ENCODE measurements at regions not wholly inside any gene's neighbourhood (a gene's known extent, or its start where the extent isn't known, plus 50 kb on each side); places are given as distances from the start of the nearest gene placed in this dataset.

DNA sequence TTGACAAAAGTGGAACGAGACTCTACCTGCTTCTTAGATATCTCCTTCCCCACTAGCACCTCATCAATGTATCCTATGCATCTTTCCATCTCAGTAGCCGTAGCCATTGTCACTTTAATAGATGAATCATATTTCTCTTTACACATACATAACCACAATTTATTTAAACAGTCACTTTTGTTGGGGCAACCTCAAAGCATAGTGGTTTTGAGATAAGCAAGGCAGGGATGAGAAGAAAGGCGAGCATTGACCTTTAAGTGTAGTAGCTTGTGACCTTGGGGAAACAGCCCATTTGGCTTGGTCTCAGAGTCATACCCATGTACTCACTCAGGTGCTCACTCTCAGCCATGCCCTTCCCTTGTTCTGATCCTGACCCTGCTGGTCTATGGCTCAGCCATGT is 260.1 kb downstream of the C1orf94 start:
- Histone ChIP-seq H3K27ac (ENCODE audit: poor library complexity, severe bottlenecking) (no peak overlapping the region), H3K36me3 (ENCODE audit: low read depth) (no peaks in the 10 kb centered on the region), H3K4me1 (ENCODE audit: insufficient read depth, poor library complexity, severe bottlenecking) (no peaks in the 10 kb centered on the region), H3K4me3 (ENCODE audit: severe bottlenecking) (no peak overlapping the region), H3K27me3 (ENCODE audit: insufficient read depth, poor library complexity, severe bottlenecking) (peaks cover 3% of the 10 kb centered on the region), H3K9me3 (ENCODE audit: severe bottlenecking) (peaks cover 2% of the 10 kb centered on the region)
- no peak for ATAC-seq (ENCODE audit: low read depth)
- TF ChIP-seq, protein P1, sequence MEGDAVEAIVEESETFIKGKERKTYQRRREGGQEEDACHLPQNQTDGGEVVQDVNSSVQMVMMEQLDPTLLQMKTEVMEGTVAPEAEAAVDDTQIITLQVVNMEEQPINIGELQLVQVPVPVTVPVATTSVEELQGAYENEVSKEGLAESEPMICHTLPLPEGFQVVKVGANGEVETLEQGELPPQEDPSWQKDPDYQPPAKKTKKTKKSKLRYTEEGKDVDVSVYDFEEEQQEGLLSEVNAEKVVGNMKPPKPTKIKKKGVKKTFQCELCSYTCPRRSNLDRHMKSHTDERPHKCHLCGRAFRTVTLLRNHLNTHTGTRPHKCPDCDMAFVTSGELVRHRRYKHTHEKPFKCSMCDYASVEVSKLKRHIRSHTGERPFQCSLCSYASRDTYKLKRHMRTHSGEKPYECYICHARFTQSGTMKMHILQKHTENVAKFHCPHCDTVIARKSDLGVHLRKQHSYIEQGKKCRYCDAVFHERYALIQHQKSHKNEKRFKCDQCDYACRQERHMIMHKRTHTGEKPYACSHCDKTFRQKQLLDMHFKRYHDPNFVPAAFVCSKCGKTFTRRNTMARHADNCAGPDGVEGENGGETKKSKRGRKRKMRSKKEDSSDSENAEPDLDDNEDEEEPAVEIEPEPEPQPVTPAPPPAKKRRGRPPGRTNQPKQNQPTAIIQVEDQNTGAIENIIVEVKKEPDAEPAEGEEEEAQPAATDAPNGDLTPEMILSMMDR (IDR thresholded peaks at IDR 0.05; ENCODE audit: poor library complexity, severe bottlenecking) = no peak
- no peak for DNase-seq (ENCODE audit: low spot score)

- no peak overlapping the region for H3K27ac ChIP-seq (ENCODE audit: poor library complexity, severe bottlenecking)
- TF ChIP-seq, protein P1 (IDR thresholded peaks at IDR 0.05; ENCODE audit: poor library complexity, severe bottlenecking) = no peak
Measured at GRCh38 chr1:34441259-34442069, 264.8 kb downstream of the C1orf94 start.

DNA sequence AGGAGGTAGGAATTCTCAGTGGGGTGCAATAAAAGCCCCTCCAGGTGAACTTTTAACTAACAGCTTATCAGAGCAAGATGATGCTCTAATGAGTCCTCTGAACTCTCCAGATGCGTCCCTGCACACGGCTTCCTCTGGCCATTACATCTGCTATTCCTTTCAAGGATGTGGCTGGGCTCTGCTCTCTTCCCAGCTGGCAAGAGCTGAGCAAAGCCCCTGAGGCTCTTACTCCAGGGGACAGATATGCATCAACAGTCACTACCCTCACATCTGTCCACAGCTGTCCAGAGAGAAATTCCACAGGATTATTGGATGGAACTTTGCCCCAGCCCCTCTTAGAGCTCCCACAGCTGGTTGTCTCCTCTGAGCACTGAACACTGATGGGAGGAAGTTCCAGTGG is 267.8 kb downstream of the C1orf94 start:
- Histone ChIP-seq H3K4me3 (ENCODE audit: severe bottlenecking) (no peak overlapping the region), H3K27me3 (ENCODE audit: insufficient read depth, poor library complexity, severe bottlenecking) (no peaks in the 10 kb centered on the region), H3K36me3 (ENCODE audit: low read depth) (no peaks in the 10 kb centered on the region), H3K27ac (ENCODE audit: poor library complexity, severe bottlenecking) (no peak overlapping the region), H3K9me3 (ENCODE audit: severe bottlenecking) (peaks cover 2% of the 10 kb centered on the region), H3K4me1 (ENCODE audit: insufficient read depth, poor library complexity, severe bottlenecking) (no peaks in the 10 kb centered on the region)
- TF ChIP-seq, protein P1 (IDR thresholded peaks at IDR 0.05; ENCODE audit: poor library complexity, severe bottlenecking) = no peak
- no peak for ATAC-seq (ENCODE audit: low read depth)
- DNase-seq (ENCODE audit: low spot score) = no peak

More at GRCh38 chr1:34441259-34442069, 264.8 kb downstream of the C1orf94 start:
- H3K4me3 ChIP-seq (ENCODE audit: severe bottlenecking) = no peak overlapping the region
- H3K4me1 ChIP-seq (ENCODE audit: insufficient read depth, poor library complexity, severe bottlenecking) = no peaks in the 10 kb centered on the region
- no peaks in the 10 kb centered on the region for H3K36me3 ChIP-seq (ENCODE audit: low read depth)
- ATAC-seq (ENCODE audit: low read depth) = no peak
- peaks cover 3% of the 10 kb centered on the region for H3K27me3 ChIP-seq (ENCODE audit: insufficient read depth, poor library complexity, severe bottlenecking)
- H3K9me3 ChIP-seq (ENCODE audit: severe bottlenecking) = peaks cover 2% of the 10 kb centered on the region
- no peak for DNase-seq (ENCODE audit: low spot score)

DNA sequence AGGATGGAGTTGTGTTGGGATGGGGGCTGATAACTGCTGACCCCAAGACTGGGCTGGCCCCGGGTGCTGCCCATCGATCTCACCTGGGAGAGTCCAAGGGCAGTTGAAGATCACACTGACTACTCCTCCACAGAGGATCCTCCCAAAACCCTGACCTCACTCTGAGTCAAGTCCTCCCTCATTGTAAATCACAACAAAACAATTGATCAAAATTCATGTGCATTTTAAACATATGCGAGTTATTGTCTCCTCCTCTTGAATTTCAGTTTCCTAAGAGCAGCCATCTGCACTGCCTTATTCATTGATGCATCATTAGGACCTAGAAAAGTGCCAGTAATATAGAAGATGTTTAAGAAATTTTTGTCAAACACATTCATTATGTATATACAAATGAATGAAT is 273.6 kb downstream of the C1orf94 start:
- Histone ChIP-seq H3K4me3 (ENCODE audit: severe bottlenecking) (no peak overlapping the region), H3K4me1 (ENCODE audit: insufficient read depth, poor library complexity, severe bottlenecking) (no peaks in the 10 kb centered on the region), H3K27me3 (ENCODE audit: insufficient read depth, poor library complexity, severe bottlenecking) (no peaks in the 10 kb centered on the region), H3K9me3 (ENCODE audit: severe bottlenecking) (no peaks in the 10 kb centered on the region), H3K36me3 (ENCODE audit: low read depth) (no peaks in the 10 kb centered on the region), H3K27ac (ENCODE audit: poor library complexity, severe bottlenecking) (no peak overlapping the region)
- TF ChIP-seq, protein P1 (IDR thresholded peaks at IDR 0.05; ENCODE audit: poor library complexity, severe bottlenecking) = no peak
- DNase-seq (ENCODE audit: low spot score) = no peak
- ATAC-seq (ENCODE audit: low read depth) = no peak

GRCh38 chr1:34452451-34452850 is 275.7 kb downstream of the C1orf94 start:
- no peak overlapping the region for H3K4me3 ChIP-seq (ENCODE audit: severe bottlenecking)
- no peaks in the 10 kb centered on the region for H3K27me3 ChIP-seq (ENCODE audit: insufficient read depth, poor library complexity, severe bottlenecking)
- H3K4me1 ChIP-seq (ENCODE audit: insufficient read depth, poor library complexity, severe bottlenecking) = no peaks in the 10 kb centered on the region
- DNase-seq (ENCODE audit: low spot score) = no peak
- H3K27ac ChIP-seq (ENCODE audit: poor library complexity, severe bottlenecking) = no peak overlapping the region
- TF ChIP-seq, protein P1 (IDR thresholded peaks at IDR 0.05; ENCODE audit: poor library complexity, severe bottlenecking) = no peak
- no peak for ATAC-seq (ENCODE audit: low read depth)
- no peaks in the 10 kb centered on the region for H3K36me3 ChIP-seq (ENCODE audit: low read depth)
- no peaks in the 10 kb centered on the region for H3K9me3 ChIP-seq (ENCODE audit: severe bottlenecking)
